HS-5 (cell line): ENCODE measurements at regions not wholly inside any gene's neighbourhood (a gene's known extent, or its start where the extent isn't known, plus 50 kb on each side); places are given as distances from the start of the nearest gene placed in this dataset.

Source experiments
- DNase-seq: peaks from one replicate; pipeline ENCODE4 v3.0.0-alpha.2; 2012; ENCODE audit warnings: low read depth

DNA sequence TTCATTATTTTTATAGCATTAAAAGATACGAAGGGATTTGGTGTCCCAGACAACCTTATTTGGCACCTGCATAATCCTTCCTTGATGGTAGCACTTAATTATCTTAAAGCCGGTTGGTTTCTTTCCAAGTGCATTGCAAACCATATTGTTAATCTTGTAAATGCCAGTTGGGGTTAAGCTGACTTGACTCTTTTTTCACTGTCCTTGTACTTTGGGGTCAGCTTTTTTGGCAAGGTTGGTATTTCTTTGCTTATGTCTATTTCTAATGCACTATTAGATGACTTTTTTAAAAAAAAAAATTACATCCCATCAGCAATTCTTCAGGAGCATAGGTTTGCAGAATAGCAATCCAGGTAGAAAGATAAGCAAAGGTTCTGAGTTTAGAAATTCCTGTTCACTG is 466.8 kb upstream of the TLE4 start:
- DNase-seq: no peak

GRCh38 chr9:79107911-79108676 is 463.7 kb upstream of the TLE4 start:
- no peak for DNase-seq

- no peak for DNase-seq
These were observed 460.1 kb upstream of the TLE4 start for GRCh38 chr9:79111653-79112052.

GRCh38 chr9:79115176-79115575 is 456.6 kb upstream of the TLE4 start:
- no peak for DNase-seq

DNA sequence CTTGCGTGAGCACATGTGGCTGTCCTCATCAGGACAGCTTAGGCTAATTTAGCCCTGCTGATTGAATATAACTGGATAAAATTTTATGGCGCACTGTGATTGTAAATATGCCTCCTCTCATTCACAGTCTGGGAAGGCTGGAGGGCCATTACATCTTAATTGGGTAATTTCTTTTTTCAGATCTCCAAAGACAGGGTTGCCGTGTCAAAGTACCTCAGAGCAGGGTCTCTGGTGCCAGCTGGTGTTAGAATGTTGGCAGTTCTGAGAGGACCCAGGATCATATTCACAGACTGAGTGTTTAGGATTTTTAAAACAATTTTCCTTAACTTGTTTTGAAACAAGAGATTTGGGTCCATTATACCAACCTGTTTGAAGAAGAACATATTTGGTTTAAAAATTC is 455.7 kb upstream of the TLE4 start:
- DNase-seq: no peak

GRCh38 chr9:79116709-79117108 is 455.1 kb upstream of the TLE4 start:
- DNase-seq: no peak

- no peak for DNase-seq
These were observed 451.2 kb upstream of the TLE4 start for GRCh38 chr9:79120533-79120932.

DNA sequence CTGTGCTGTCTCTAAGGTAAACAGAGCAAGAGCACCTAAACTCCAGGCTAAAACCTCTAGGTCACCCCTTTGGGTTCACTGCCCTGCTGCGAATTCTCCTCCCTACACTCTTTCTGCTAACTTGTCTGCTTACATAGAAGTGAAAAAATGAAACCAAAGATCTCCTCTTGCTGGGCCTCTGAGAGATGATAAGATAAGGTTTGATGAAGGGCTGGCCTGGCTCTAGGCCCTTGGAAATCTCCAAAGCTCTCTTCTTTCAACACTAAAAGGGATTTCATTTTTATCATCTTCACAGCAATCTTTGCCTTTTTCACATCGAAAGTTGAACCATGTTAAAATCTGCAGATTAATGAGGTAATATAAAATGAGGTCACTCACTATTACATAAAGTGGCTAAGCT is 450.8 kb upstream of the TLE4 start:
- no peak for DNase-seq

- no peak for DNase-seq
These were observed 448.4 kb upstream of the TLE4 start for GRCh38 chr9:79123415-79123814.

GRCh38 chr9:79127661-79128060 is 444.1 kb upstream of the TLE4 start:
- DNase-seq: no peak

DNA sequence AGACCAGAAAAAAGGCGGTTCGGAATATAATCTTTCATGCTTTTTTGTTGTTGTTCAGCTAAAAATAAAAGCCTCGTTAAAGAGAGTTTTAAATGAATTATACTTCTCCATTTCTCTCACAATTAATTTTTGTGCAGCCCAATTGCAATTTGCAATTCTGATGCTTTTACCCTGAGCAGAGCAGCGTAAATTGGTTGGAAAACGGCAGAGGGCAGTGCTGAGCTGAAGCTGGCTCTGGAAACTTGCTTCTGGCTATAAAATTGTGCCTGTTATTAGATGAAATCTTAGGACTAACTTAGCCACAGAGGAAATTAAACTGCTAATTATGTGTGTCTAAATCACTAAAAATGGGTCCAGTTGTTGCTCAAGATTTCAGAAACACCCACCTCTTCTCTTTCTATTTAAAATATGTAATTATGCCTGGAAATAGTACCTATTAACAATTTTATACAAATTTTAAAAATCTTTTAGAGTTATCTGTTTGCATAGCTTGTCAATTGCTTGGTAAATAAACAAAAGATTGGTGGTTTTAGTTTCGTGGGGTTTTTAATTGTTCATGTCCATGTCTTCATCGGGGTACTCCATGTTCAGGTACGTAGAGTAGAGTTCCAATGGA is 441.8 kb upstream of the TLE4 start:
- peak; percentile 24 for DNase-seq

DNA sequence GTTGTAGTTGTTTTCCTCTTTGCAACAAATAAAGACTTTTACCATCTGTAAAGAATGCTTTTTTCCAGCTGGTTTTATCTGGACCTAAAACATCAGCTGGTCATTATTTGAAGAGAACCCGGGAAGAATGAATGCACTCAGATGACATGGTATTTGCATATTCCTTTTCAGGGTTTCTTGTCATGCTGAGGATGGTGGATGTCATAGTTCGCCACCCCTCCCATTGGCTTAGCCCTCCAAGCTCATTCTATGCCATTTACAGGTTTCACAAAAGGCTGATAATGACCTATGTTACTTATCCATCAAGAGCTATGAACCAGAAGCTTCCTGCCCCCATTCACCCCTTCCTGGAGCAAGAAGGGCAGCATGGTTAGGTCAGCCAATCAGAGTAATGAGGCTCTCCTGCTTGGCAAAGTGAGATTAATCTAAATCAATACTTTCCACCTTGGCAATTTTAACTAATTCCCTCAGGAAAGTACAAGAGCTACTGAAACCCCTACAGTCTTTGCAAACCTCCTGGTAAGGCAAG is 440.5 kb upstream of the TLE4 start:
- DNase-seq: no peak

- no peak for DNase-seq
These were observed 439.9 kb upstream of the TLE4 start for GRCh38 chr9:79131824-79132377.

DNA sequence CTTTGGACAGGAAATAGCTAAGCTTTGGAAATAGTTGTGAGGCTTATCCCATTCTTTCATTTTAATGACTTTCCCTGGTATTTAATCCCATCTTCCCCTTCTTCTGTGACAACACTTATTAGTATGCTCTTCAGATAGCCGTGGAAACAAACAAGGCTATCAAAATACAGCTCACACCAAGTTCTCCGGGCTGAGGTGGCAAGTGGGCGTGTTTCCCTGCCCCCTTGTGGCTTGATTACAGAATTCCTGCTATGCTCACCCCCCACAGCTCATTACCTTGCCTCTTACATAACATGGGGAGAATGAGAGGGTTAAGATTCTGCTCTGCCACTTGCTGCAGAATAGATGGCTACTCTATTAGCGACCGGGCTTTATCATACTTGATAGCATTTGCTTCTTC is 437.1 kb upstream of the TLE4 start:
- no peak for DNase-seq

GRCh38 chr9:79135681-79136415 is 435.9 kb upstream of the TLE4 start:
- no peak for DNase-seq

DNA sequence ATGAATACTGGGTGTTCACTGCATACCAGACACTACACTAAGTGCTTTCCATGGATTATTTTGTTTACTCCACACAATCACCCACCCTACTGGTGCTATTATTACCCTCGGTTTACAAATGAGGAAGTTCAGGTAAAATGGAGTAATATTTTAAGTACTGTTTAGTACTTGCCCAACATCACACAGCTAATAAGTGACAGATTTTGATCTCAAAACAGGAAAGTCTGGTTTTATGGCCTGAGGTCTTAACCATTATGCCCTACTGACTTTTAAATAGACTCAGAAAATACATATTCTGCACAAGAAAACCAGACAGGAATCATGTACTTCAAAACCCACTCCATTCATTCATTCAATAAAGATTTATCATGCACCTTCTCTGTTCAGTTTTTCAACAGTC is 431.0 kb upstream of the TLE4 start:
- no peak for DNase-seq

DNA sequence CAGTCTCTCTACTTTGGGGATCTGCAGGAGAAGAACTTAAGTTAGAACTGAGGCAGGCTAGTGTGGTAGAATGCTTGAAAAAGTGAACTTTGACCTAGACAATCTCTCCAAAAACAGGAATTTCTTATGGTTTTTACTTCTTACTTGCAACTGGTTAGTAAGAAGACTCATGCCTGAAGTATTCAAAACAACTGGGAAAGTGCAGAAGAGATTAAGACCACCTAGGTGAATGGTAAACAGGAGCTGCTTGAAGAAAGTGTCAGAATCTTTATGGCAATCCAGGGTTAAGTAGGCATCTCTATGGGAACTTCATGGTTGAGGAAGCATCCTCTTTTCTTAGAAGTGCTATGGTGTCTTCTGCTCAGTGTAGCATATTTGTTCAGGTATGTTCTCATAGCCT is 428.6 kb upstream of the TLE4 start:
- no peak for DNase-seq

DNA sequence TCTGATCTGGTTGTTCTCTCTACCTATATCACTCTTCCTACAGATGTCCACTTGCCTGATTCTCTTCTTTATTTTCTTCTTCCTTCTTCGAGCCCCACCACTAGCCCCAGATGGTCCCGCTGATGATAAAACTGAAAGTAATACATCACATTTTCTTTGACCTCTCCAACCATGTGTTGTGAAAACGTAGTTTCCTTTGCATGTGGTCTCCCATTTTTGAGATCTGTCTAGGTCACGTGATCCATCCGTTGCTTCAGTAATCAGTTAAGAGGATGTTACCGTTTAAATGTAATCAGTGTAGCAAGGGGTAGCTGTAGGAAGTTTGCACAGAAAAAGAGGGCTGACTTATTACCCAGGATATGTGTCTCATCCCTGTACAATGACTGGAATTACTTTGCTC is 426.3 kb upstream of the TLE4 start:
- no peak for DNase-seq

DNA sequence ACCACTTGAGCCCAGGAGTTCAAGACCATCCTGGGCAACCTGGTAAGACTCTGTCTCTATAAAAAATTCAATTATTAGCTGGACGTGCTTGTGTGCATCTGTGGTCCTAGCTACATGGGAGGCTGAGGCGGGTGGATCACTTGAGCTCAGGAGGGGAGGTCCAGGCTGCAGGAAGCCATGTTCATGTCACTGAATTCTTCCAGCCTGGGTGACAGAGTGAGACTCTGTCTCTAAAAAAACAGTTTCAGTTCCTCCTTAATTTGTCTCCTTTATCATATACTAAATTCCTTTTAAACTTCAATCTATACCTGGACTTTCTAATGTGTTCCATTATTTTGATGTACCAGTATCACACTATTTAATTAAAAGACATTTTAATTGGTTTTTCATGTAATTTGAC is 422.2 kb upstream of the TLE4 start:
- no peak for DNase-seq

DNA sequence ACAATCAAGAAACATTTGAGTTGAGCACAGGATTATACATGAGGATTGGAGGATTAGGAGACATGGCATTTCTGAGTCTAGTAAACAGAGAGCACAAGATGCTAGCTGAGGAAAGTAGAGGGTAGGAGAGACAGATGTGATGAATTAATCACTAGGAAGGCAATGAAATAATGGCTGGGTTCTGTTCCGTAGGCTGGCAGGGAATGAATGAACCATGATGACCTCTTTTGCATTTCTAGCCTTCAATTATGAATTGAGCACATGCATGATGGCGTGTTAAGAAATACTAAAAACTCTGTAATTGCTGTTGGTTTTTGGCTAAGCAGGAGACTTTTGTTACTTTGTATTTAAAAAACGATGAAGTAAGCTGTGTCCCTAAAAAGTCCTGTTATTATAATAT is 420.0 kb upstream of the TLE4 start:
- no peak for DNase-seq

DNA sequence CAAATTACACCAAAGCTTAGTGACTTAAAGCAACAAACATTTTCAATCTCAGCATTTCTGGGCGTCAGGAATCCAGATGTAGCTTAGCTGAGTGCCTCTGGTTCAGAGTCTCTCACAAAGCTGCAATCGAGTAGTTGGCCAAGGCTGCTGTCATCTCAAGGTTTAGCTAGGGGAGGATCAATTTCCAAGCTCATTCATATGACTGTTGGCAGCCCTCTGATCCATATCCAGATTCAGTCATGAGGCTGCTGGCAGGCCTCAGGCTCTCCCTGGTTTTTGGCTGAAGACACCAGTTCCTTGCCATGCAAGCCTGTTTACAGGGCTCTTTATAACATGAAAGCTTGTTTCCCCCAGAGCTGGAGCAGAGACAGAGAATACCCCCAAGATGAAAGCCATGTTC is 419.5 kb upstream of the TLE4 start:
- DNase-seq: no peak

GRCh38 chr9:79154806-79155205 is 417.0 kb upstream of the TLE4 start:
- no peak for DNase-seq

GRCh38 chr9:79155308-79155707 is 416.5 kb upstream of the TLE4 start:
- no peak for DNase-seq
